Left ventricle myocardium inferior (tissue), 1 donor: ENCODE measurements at regions not wholly inside any gene's neighbourhood (a gene's known extent, or its start where the extent isn't known, plus 50 kb on each side); places are given as distances from the start of the nearest gene placed in this dataset.

Experiments used
- DNase-seq: peaks from one replicate; pipeline ENCODE4 v3.0.0-alpha.2; 2020
- H3K27ac ChIP-seq: fragments of 200-600 bp; replicated peaks from 2 replicates; pipeline ENCODE4 v1.8.0; 2021
- H3K27me3 ChIP-seq: fragments of 200-600 bp; 2 replicates; pipeline ENCODE4 v1.8.0; 2021; ENCODE audit warnings: low read depth
- H3K36me3 ChIP-seq: fragments of 200-600 bp; 2 replicates; pipeline ENCODE4 v1.8.0; 2021
- H3K4me1 ChIP-seq: fragments of 200-600 bp; 2 replicates; pipeline ENCODE4 v1.8.0; 2021
- H3K4me3 ChIP-seq: fragments of 200-600 bp; 2 replicates; pipeline ENCODE4 v1.8.0; 2021; ENCODE audit warnings: mild to moderate bottlenecking, moderate library complexity
- H3K9me3 ChIP-seq: fragments of 200-600 bp; replicated peaks from 2 replicates; pipeline ENCODE4 v1.8.0; 2021
- intact Hi-C: fragments of 100-400 bp; cut with micrococcal nuclease; formaldehyde crosslinking; loops from one replicate; pipeline ENCODE4 v1.11.0; 2022
- TF ChIP-seq, protein P1 (sequence below): fragments of 200-600 bp; IDR thresholded peaks from 2 replicates; pipeline ENCODE4 v1.8.0; 2021; ENCODE audit warnings: antibody characterized with exemption, mild to moderate bottlenecking, borderline replicate concordance
- donor health status: DM: no; HTN: yes; CAD: no; lungs with severe emphysema.

DNA sequence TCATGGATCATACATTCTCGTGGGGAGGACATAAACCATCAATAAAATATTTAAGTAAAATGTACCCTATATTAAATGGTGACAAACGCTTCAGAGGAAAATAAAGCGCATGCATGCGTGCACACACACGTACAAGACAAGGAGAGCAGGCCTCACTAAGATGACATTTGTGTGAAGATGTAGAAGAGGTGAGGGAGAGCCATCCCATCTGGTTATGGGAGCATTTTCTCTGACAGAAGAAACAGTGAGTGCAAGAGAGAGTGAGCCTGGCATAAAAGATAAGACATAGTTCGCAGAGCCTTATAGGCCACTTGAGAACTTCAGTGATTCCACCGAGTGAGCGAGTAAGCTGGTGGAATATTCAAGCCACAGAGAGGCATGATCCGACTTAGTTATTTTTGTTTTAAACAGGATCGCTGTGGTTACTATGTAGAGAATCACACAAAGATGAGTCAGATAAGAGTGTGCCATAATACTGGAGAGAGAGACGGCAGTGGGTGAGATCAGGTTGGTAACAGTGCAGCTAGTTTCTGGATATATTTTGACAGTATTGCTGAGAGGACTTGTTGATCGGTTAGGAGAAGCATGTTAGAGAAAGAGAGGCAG lies 624.2 kb downstream of the PLPP3 start:
- TF ChIP-seq, protein P1, sequence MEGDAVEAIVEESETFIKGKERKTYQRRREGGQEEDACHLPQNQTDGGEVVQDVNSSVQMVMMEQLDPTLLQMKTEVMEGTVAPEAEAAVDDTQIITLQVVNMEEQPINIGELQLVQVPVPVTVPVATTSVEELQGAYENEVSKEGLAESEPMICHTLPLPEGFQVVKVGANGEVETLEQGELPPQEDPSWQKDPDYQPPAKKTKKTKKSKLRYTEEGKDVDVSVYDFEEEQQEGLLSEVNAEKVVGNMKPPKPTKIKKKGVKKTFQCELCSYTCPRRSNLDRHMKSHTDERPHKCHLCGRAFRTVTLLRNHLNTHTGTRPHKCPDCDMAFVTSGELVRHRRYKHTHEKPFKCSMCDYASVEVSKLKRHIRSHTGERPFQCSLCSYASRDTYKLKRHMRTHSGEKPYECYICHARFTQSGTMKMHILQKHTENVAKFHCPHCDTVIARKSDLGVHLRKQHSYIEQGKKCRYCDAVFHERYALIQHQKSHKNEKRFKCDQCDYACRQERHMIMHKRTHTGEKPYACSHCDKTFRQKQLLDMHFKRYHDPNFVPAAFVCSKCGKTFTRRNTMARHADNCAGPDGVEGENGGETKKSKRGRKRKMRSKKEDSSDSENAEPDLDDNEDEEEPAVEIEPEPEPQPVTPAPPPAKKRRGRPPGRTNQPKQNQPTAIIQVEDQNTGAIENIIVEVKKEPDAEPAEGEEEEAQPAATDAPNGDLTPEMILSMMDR: no peak
- intact Hi-C loops: no loop called here
- no peak overlapping the region for H3K4me3 ChIP-seq

DNA sequence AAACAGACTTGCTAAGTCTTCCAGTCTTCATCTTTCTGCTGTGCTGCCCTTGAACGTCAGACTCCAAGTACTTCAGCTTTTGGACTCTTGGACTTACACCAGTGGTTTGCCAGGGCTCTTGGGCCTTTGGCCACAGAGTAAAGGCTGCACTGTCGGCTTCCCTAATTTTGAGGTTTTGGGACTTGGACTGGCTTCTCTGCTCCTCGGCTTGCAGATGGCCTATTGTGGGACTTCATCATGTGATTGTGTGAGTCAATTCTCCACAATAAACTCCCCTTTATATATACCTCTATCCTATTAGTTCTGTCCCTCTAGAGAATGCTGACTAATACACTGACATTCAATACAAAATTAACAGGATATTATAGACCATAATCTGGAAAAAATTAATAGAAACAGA lies 628.1 kb downstream of the PLPP3 start:
- TF ChIP-seq, protein P1: no peak
- Histone ChIP-seq H3K9me3 (peaks cover 19% of the 10 kb centered on the region), H3K27ac (no peak overlapping the region), H3K27me3 (no peaks in the 10 kb centered on the region), H3K4me1 (no peaks in the 10 kb centered on the region), H3K4me3 (no peak overlapping the region), H3K36me3 (no peaks in the 10 kb centered on the region)
- no peak for DNase-seq
- intact Hi-C loops: no loop called here

More for the DNA sequence above, 624.2 kb downstream of the PLPP3 start:
- no peak overlapping the region for H3K27ac ChIP-seq
- DNase-seq: no peak
- H3K9me3 ChIP-seq: peaks cover 19% of the 10 kb centered on the region
- H3K4me1 ChIP-seq: peaks cover 14% of the 10 kb centered on the region
- no peaks in the 10 kb centered on the region for H3K27me3 ChIP-seq
- no peaks in the 10 kb centered on the region for H3K36me3 ChIP-seq

DNA sequence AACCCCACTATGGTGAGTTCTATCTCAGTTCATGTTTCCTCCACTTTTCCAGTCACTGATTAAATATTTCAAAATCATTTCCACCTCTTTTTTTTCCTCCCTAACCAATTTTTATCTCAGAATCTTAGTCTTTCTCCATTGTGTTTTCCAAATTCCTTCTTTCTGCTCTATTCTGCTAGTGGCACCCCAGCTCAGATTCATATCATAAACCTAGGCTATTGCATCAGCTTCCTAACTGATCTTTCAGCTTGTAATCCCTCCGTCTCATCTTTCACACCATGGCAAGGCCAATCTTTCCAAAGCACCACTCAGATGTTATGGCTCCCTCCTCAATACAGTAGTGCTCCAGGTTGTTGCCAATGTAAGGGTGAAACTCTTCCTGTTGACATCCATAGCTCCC lies 631.9 kb downstream of the PLPP3 start:
- H3K27me3 ChIP-seq: no peaks in the 10 kb centered on the region
- no peaks in the 10 kb centered on the region for H3K4me1 ChIP-seq
- intact Hi-C loops: no loop called here
- H3K36me3 ChIP-seq: no peaks in the 10 kb centered on the region
- H3K4me3 ChIP-seq: no peak overlapping the region
- H3K27ac ChIP-seq: no peak overlapping the region
- peaks cover 4% of the 10 kb centered on the region for H3K9me3 ChIP-seq
- TF ChIP-seq, protein P1: no peak
- DNase-seq: no peak

DNA sequence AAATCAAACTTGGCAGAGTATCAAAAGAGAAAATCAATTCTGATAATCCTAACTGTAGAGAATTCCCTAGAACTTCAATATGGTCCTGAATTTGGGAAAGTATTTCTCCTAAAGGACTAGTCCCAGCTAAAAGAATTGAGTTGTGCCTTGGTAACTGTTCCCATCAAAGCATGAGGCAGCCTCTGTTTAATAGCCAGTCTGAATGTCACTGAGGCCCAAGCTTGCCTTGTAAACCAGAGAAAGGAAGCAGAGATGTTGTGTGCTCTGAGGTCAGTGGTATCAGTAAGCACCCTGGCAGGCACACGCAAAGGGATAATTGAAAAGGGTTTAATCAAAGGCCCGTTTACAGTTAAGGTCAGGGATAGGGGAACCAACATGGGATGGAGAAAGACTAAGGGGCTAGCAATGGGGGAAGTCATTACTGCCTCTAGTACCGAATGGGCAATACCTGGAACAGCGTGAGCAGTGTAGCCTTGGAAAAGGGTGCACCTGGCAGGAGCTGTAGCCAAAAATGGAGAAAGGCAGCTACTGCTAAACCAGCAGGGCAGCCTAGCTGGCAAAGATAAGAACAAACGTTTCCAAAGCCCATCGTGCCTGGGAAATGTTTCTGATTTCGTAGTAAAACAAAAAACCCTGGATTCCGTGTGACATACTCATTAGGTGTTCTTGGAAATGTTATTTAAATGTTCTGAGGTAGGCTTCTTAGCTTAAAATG lies 635.5 kb downstream of the PLPP3 start:
- Histone ChIP-seq H3K27ac (no peak overlapping the region), H3K4me3 (no peak overlapping the region), H3K27me3 (no peaks in the 10 kb centered on the region), H3K36me3 (no peaks in the 10 kb centered on the region), H3K9me3 (no peaks in the 10 kb centered on the region), H3K4me1 (peaks cover 3% of the 10 kb centered on the region)
- intact Hi-C loops: no loop called here
- DNase-seq: no peak
- TF ChIP-seq, protein P1: no peak

DNA sequence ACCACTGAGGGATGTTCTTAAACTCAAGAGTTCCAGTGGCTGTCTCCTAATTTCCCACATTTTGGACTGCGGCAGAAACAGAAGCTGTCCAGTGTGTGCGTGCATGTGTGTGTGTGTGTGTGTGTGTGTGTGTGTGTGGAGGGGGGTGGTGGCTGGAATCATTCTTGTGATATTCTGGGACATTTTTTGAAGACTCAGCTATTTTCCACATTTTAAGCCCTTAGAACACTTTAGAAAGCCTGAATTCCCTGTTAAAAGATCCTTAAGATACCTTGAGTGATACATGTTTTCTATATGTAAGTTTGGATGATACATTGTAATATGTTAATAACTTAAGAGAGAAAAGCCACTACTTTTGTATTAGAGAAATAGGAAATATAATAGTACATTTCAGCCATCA lies 636.4 kb downstream of the PLPP3 start:
- intact Hi-C loops: no loop called here
- DNase-seq: no peak
- H3K9me3 ChIP-seq: no peaks in the 10 kb centered on the region
- no peak overlapping the region for H3K27ac ChIP-seq
- no peaks in the 10 kb centered on the region for H3K36me3 ChIP-seq
- H3K4me3 ChIP-seq: no peak overlapping the region
- TF ChIP-seq, protein P1: no peak
- H3K4me1 ChIP-seq: peaks cover 12% of the 10 kb centered on the region
- no peaks in the 10 kb centered on the region for H3K27me3 ChIP-seq
